VCaP (cell line): ENCODE measurements at regions not wholly inside any gene's neighbourhood (a gene's known extent, or its start where the extent isn't known, plus 50 kb on each side); places are given as distances from the start of the nearest gene placed in this dataset.

Experiments
- H3K27ac ChIP-seq: fragments of 450-650 bp; 2 replicates; pipeline ENCODE4 v1.5.1; 2017
- CTCF ChIP-seq: fragments of 450-650 bp; conservative IDR thresholded peaks from 2 replicates; pipeline ENCODE4 v1.5.1; 2017; ENCODE audit warnings: mild to moderate bottlenecking, moderate library complexity

GRCh38 chr9:31677877-31678276, 706.6 kb upstream of the ACO1 start:
- no peak for TF ChIP-seq CTCF
- H3K27ac ChIP-seq, result no peak overlapping the region

DNA sequence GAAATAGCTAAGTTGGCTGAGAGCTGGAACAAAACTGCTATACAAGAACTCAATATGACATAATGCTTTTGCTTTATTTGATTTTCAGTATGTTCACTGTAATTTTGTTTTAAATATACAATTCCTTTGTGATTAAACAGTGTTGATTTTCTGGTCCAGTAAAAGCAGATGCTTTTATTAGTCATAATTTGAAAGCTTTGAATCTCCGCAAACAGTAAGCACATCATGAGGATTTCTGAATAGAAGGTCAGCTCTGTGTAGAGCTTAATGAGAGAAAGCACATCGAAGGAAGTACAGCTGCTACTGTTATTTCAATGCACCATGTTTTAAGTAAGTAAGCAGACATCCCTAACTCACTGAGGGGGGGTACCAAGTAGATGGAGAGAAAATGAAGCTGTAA, 701.3 kb upstream of the ACO1 start:
- TF ChIP-seq CTCF, result no peak
- no peak overlapping the region for H3K27ac ChIP-seq

DNA sequence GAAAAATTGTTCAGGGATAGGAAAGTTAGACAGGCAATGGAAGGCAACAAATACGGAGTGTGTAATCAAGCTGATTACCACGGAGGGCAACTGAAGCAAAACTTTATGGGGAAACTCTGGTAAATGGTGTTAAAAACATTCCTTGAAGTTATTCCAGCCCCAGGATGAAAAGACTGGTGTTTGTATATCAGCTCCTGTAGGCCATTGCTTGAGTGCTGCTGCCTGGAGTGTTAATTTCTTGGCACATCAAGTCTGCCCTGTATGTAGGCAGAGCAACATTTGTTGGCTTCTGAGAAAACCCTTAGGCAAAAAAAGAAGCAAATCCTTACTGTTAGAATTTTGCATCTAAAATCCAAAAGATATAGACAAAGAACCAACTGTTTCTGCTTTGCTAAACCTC, 686.5 kb upstream of the ACO1 start:
- no peak for TF ChIP-seq CTCF
- H3K27ac ChIP-seq, result no peak overlapping the region

GRCh38 chr9:31699836-31700235, 684.6 kb upstream of the ACO1 start:
- no peak for TF ChIP-seq CTCF
- no peak overlapping the region for H3K27ac ChIP-seq

GRCh38 chr9:31700252-31701045, 684.0 kb upstream of the ACO1 start:
- no peak for TF ChIP-seq CTCF
- no peak overlapping the region for H3K27ac ChIP-seq

- no peak for TF ChIP-seq CTCF
- H3K27ac ChIP-seq, result no peak overlapping the region
Measured at GRCh38 chr9:31702957-31703356, 681.5 kb upstream of the ACO1 start.

- no peak for TF ChIP-seq CTCF
- no peak overlapping the region for H3K27ac ChIP-seq
Measured at GRCh38 chr9:31715250-31715649, 669.2 kb upstream of the ACO1 start.
